Epithelial cell of proximal tubule (primary cell): ENCODE measurements at regions not wholly inside any gene's neighbourhood (a gene's known extent, or its start where the extent isn't known, plus 50 kb on each side); places are given as distances from the start of the nearest gene placed in this dataset.

ENCODE experiments used
- DNase-seq: peaks from one replicate; pipeline ENCODE4 v3.0.0-alpha.2; 2011; ENCODE audit warnings: low read depth
- H3K4me3 ChIP-seq: 2 replicates; pipeline ENCODE4 v1.5.1; 2011; ENCODE audit warnings: low read depth, mild to moderate bottlenecking, low read length
- TF ChIP-seq, protein P1 (sequence below): conservative IDR thresholded peaks from 2 replicates; pipeline ENCODE4 v1.5.1; 2012; ENCODE audit warnings: low read depth, mild to moderate bottlenecking, low read length

DNA sequence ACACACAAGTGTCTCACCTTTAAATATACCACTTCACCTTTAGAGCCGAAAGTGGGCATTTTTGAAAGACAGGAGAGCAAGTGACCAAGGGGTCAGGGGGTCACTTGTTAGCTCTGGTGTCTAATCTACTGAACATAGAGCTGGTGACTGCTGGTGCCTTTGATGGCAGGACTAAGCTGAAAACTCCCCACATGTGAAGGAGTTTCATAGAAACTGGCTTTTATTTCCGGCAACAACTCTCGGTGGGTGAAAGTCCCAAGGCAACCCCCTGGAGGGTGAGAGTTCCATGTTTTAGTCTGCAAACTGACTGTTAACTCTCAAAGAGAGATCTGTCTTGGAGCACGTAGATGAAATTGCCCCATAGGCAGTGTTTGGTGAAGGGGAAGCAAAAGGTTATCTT, 466.9 kb downstream of the DMRTA1 start:
- TF ChIP-seq, protein P1, sequence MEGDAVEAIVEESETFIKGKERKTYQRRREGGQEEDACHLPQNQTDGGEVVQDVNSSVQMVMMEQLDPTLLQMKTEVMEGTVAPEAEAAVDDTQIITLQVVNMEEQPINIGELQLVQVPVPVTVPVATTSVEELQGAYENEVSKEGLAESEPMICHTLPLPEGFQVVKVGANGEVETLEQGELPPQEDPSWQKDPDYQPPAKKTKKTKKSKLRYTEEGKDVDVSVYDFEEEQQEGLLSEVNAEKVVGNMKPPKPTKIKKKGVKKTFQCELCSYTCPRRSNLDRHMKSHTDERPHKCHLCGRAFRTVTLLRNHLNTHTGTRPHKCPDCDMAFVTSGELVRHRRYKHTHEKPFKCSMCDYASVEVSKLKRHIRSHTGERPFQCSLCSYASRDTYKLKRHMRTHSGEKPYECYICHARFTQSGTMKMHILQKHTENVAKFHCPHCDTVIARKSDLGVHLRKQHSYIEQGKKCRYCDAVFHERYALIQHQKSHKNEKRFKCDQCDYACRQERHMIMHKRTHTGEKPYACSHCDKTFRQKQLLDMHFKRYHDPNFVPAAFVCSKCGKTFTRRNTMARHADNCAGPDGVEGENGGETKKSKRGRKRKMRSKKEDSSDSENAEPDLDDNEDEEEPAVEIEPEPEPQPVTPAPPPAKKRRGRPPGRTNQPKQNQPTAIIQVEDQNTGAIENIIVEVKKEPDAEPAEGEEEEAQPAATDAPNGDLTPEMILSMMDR, result no peak
- no peak overlapping the region for H3K4me3 ChIP-seq
- DNase-seq, result no peak

DNA sequence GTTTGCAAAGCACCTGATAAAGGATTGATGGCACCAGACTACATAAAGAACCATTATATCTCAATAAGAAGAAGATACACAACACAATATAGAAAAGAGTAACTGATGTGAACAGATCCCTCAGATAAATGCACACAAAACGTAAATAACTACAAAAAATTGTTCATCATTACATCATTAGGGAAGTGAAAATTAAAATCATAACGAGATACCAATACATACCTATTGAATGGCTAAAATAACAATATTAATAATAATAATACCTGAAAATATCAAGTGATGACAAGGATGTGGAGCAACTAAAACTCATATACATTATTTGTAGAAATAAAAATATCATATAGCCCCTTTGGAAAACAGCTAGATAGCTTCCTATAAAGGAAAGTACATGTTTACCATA, 469.5 kb downstream of the DMRTA1 start:
- DNase-seq, result no peak
- TF ChIP-seq, protein P1, result no peak
- no peak overlapping the region for H3K4me3 ChIP-seq

DNA sequence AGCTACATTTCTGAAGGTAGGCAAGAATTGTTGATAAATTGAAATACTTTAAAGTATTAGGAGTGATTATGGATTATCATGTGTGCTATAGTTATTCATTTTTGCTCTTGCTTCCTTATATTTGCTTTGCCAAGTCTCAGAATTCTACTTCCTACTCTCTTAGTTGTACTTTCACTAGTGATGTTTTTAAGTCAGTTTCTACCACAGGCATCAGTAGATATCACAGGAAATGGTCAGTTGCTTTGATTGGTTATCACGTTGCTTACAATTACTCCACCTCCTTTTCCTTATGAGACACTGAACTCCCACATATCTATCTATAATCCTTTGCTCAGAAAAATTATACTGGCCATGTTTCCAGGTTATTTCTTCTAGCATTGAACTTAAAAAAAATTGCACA, 472.8 kb downstream of the DMRTA1 start:
- H3K4me3 ChIP-seq, result no peak overlapping the region
- TF ChIP-seq, protein P1, result no peak
- DNase-seq, result no peak

DNA sequence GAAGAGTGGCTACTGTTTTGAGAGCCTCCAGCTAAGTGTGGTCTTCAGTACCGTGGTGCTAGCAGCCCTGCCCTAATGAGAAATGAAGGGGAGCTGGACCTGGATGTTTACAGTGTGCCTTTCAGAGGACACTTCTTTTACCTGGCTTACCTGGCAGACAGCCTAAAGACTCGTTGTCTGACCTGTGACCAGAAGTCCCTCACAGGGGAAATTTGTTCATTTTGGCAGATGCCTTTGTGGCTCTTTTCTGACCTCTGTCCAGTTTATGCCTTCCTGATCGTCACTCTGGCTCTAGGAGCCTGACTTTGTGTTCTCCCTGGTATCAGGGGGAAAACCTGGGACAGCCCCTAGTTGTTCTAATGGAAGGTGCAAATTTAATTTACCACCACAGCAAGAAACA, 475.1 kb downstream of the DMRTA1 start:
- DNase-seq, result no peak
- H3K4me3 ChIP-seq, result no peak overlapping the region
- TF ChIP-seq, protein P1, result no peak

DNA sequence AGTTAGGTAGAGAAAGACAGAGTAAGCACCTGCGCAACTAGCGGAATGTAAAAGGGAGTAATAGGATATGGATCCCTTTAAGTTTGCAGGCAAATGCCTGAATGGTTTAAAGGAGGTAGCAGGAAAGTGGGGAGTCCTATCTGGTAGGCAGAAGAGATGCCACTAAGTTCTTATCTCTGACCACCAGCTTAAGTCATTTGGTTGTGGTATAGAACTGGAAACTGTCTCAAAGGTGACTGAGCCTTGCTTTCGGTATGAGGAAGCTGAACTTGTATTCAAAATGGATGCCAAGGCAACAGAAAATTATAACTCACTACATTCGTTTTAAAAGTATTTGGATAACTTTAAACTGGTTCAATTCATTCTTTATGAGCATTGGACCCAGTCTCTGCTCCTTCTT, 475.6 kb downstream of the DMRTA1 start:
- TF ChIP-seq, protein P1, result no peak
- DNase-seq, result no peak
- H3K4me3 ChIP-seq, result no peak overlapping the region

DNA sequence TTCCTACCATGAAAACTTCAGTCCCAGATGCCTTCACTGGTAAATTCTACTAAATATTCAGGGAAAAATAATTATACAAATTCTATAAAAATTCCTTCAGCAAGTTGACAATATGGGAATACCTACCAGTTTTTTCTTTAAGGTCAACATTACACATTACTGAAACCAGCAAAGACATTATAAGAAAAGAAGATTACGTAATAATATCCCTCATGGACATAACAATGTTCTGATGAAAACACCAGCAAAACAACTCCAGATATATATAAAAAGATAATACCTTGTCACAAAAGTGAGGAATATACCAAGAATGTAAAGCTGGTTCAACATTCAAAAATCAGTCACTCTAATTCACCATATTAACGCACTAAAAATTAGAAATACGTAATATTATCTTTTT, 507.9 kb downstream of the DMRTA1 start:
- DNase-seq, result no peak
- TF ChIP-seq, protein P1, result no peak
- H3K4me3 ChIP-seq, result no peak overlapping the region

DNA sequence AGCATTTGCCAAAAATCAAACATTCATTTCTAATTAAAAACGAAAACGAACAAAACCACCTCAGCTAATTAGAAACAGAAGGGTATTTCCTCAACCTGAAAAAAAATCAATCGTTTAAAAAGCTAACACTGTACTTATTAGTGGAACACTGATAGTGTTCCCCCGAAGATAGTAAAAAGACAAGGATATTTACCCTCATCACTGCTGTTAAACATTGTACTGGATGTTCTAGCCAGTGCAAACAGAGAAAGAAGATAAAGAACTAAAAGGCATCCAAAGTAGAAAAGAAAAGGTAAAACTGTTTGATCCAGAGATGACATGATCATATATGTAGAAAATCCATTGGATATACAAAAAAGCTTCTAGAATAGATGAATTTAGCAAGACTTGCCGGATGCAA, 508.3 kb downstream of the DMRTA1 start:
- TF ChIP-seq, protein P1, result no peak
- DNase-seq, result no peak
- no peak overlapping the region for H3K4me3 ChIP-seq
